Spleen (tissue), 7 donors: ENCODE measurements at regions not wholly inside any gene's neighbourhood (a gene's known extent, or its start where the extent isn't known, plus 50 kb on each side); places are given as distances from the start of the nearest gene placed in this dataset.

Experiments
- POLR2A ChIP-seq, 3 donors: fragments of 450-650 bp; IDR thresholded peaks; one replicate each; pipeline ENCODE4 v1.5.1; 2017; ENCODE audit warnings: antibody characterized with exemption in 3 of 3, mild to moderate bottlenecking in 1 of 3
- POLR2AphosphoS5 ChIP-seq, 3 donors: sonication (generic); formaldehyde crosslinking; IDR thresholded peaks; one replicate each; pipeline ENCODE4 v1.5.1; 2017; ENCODE audit warnings: antibody characterized with exemption in 3 of 3
- TF ChIP-seq, protein P1 (sequence below), 11 experiments: fragments of 200-600 bp in 7 of 11; fragments of 450-650 bp in 4 of 11; sonication (generic) in 4 of 11; IDR thresholded peaks in 8 of 11; conservative IDR thresholded peaks in 3 of 11; 1 replicate in 7 of 11; 2 replicates in 4 of 11; pipeline versions ENCODE4 v1.4.0 to v1.8.0; 2016 to 2021; ENCODE audit warnings: antibody characterized with exemption in 11 of 11, inconsistent platforms in 4 of 11, mild to moderate bottlenecking in 1 of 11
- donor health status: DM: no; HTN: no; CAD: no; lungs with moderate emphysema.
- donor health status: DM: no; HTN: no; CAD: no.
- donor health status: DM: no; HTN: no; CAD: no.

DNA sequence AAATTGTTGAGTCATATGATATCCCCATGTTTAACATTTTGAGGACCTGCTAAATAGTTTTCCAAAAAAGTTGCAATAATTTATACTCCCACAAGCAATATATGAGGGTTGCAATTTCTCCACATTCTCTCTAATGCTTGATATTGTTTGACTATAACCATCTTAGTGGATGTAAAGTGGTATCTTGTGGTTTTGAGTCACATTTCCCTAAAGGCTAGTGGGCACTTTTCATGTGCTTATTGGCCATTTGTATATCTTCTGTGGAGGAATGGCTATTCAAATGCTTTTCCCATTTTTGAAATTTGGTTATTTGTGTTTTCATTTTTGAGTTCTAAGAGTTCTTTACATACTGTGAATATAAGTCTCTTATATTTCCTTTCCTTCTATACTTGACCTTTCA is 82.7 kb downstream of the SCG2 start:
- no peak for TF ChIP-seq POLR2AphosphoS5 (IDR thresholded peaks at IDR 0.05)
- TF ChIP-seq, protein P1, sequence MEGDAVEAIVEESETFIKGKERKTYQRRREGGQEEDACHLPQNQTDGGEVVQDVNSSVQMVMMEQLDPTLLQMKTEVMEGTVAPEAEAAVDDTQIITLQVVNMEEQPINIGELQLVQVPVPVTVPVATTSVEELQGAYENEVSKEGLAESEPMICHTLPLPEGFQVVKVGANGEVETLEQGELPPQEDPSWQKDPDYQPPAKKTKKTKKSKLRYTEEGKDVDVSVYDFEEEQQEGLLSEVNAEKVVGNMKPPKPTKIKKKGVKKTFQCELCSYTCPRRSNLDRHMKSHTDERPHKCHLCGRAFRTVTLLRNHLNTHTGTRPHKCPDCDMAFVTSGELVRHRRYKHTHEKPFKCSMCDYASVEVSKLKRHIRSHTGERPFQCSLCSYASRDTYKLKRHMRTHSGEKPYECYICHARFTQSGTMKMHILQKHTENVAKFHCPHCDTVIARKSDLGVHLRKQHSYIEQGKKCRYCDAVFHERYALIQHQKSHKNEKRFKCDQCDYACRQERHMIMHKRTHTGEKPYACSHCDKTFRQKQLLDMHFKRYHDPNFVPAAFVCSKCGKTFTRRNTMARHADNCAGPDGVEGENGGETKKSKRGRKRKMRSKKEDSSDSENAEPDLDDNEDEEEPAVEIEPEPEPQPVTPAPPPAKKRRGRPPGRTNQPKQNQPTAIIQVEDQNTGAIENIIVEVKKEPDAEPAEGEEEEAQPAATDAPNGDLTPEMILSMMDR (IDR thresholded peaks at IDR 0.05 in 8 of 11, conservative IDR thresholded peaks at IDR 0.05 in 3 of 11), result no peak
- TF ChIP-seq POLR2A (IDR thresholded peaks at IDR 0.05), result no peak
